Ovary (tissue), 3 donors: ENCODE measurements at regions not wholly inside any gene's neighbourhood (a gene's known extent, or its start where the extent isn't known, plus 50 kb on each side); places are given as distances from the start of the nearest gene placed in this dataset.

ENCODE experiments used
- CTCF ChIP-seq, 3 donors: fragments of 450-650 bp in 2 of 3; fragments of 200-600 bp in 1 of 3; IDR thresholded peaks; one replicate each; pipeline versions ENCODE4 v1.5.1 to v1.8.0; 2016 to 2022; ENCODE audit warnings: antibody characterized with exemption in 3 of 3, mild to moderate bottlenecking in 1 of 3
- POLR2A ChIP-seq: fragments of 450-650 bp; IDR thresholded peaks from one replicate; pipeline ENCODE4 v1.6.1; 2017; ENCODE audit warnings: antibody characterized with exemption, mild to moderate bottlenecking, moderate library complexity
- donor health status: DM: no; HTN: no; CAD: no.

- TF ChIP-seq CTCF (IDR thresholded peaks at IDR 0.05) (no peak), POLR2A (no peak)
Observed at GRCh38 chr1:9419369-9420041, 119.8 kb upstream of the SLC25A33 start.
